ENCODE measurements at regions not wholly inside any gene's neighbourhood (a gene's known extent, or its start where the extent isn't known, plus 50 kb on each side); places are given as distances from the start of the nearest gene placed in this dataset.
A peak's percentile ranks its signal among the peaks of the same experiment; 100 is the strongest.

- DNase-seq (ENCODE audit: insufficient read length, low spot score, missing footprints) = peak; percentile 46
- Histone ChIP-seq H3K79me2 (ENCODE audit: insufficient read depth, low read length) (no peaks in the 10 kb centered on the region), H3K9me3 (ENCODE audit: low read depth, low read length) (no peaks in the 10 kb centered on the region), H3K36me3 (ENCODE audit: insufficient read depth, low read length) (no peaks in the 10 kb centered on the region), H3K4me1 (ENCODE audit: insufficient read depth, low read length) (peaks cover 16% of the 10 kb centered on the region), H3K27ac (ENCODE audit: low read depth, low read length) (no peak overlapping the region), H4K20me1 (ENCODE audit: insufficient read depth, low read length) (no peaks in the 10 kb centered on the region), H3K4me2 (ENCODE audit: insufficient read depth, low read length) (no peak overlapping the region), H2AFZ (ENCODE audit: low read length) (no peak overlapping the region), H3K4me3 (ENCODE audit: insufficient read depth, low read length) (no peak overlapping the region), H3K27me3 (ENCODE audit: insufficient read depth, low read length) (no peaks in the 10 kb centered on the region)
- TF ChIP-seq CTCF (IDR thresholded peaks at IDR 0.05; ENCODE audit: extremely low read depth, low read depth, low read length) = no peak
Measured at GRCh38 chr5:164175083-164175482, 669.7 kb downstream of the MAT2B start.

DNA sequence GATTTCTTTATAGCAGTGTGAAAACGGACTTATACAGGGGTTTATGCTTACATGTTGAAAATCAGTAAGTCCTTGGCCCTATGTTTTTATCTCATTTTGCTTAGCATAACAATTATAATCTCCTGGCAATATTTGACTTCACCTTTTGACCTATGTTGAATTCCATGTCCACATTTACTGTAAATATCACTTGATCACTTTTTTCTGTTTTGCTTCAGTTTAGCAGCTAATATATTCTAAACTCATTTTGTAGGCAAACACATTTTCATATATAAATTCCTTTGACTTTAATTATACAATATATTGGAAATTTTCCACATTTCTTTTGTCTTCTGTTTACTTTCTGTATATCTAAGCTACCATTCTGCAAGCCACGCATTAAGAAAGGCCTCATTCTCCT, 674.0 kb downstream of the MAT2B start:
- no peaks in the 10 kb centered on the region for H3K79me2 ChIP-seq (ENCODE audit: insufficient read depth, low read length)
- no peaks in the 10 kb centered on the region for H3K9me3 ChIP-seq (ENCODE audit: low read depth, low read length)
- no peak for TF ChIP-seq CTCF (IDR thresholded peaks at IDR 0.05; ENCODE audit: extremely low read depth, low read depth, low read length)

GRCh38 chr5:164181604-164182003, 676.2 kb downstream of the MAT2B start:
- H3K4me1 ChIP-seq (ENCODE audit: insufficient read depth, low read length) = peaks cover 10% of the 10 kb centered on the region
- no peak overlapping the region for H3K4me2 ChIP-seq (ENCODE audit: insufficient read depth, low read length)
- TF ChIP-seq CTCF (IDR thresholded peaks at IDR 0.05; ENCODE audit: extremely low read depth, low read depth, low read length) = no peak
- H3K4me3 ChIP-seq (ENCODE audit: insufficient read depth, low read length) = no peak overlapping the region
- H3K36me3 ChIP-seq (ENCODE audit: insufficient read depth, low read length) = no peaks in the 10 kb centered on the region
- no peak for DNase-seq (ENCODE audit: insufficient read length, low spot score, missing footprints)
- no peaks in the 10 kb centered on the region for H3K9me3 ChIP-seq (ENCODE audit: low read depth, low read length)
- H3K27ac ChIP-seq (ENCODE audit: low read depth, low read length) = no peak overlapping the region
- no peaks in the 10 kb centered on the region for H4K20me1 ChIP-seq (ENCODE audit: insufficient read depth, low read length)
- no peaks in the 10 kb centered on the region for H3K79me2 ChIP-seq (ENCODE audit: insufficient read depth, low read length)
- no peaks in the 10 kb centered on the region for H3K27me3 ChIP-seq (ENCODE audit: insufficient read depth, low read length)
- H2AFZ ChIP-seq (ENCODE audit: low read length) = no peak overlapping the region

More for the DNA sequence above, 674.0 kb downstream of the MAT2B start:
- no peak overlapping the region for H3K4me3 ChIP-seq (ENCODE audit: insufficient read depth, low read length)
- H2AFZ ChIP-seq (ENCODE audit: low read length) = no peak overlapping the region
- H3K36me3 ChIP-seq (ENCODE audit: insufficient read depth, low read length) = no peaks in the 10 kb centered on the region
- DNase-seq (ENCODE audit: insufficient read length, low spot score, missing footprints) = no peak
- no peak overlapping the region for H3K4me2 ChIP-seq (ENCODE audit: insufficient read depth, low read length)
- no peak overlapping the region for H3K27ac ChIP-seq (ENCODE audit: low read depth, low read length)
- H3K27me3 ChIP-seq (ENCODE audit: insufficient read depth, low read length) = no peaks in the 10 kb centered on the region
- H4K20me1 ChIP-seq (ENCODE audit: insufficient read depth, low read length) = no peaks in the 10 kb centered on the region
- H3K4me1 ChIP-seq (ENCODE audit: insufficient read depth, low read length) = peaks cover 22% of the 10 kb centered on the region

- Histone ChIP-seq H3K27me3 (ENCODE audit: insufficient read depth, low read length) (no peaks in the 10 kb centered on the region), H3K4me2 (ENCODE audit: insufficient read depth, low read length) (no peak overlapping the region), H3K27ac (ENCODE audit: low read depth, low read length) (no peak overlapping the region), H3K4me1 (ENCODE audit: insufficient read depth, low read length) (peaks cover 10% of the 10 kb centered on the region), H3K36me3 (ENCODE audit: insufficient read depth, low read length) (no peaks in the 10 kb centered on the region), H3K4me3 (ENCODE audit: insufficient read depth, low read length) (no peak overlapping the region), H3K9me3 (ENCODE audit: low read depth, low read length) (no peaks in the 10 kb centered on the region), H2AFZ (ENCODE audit: low read length) (no peak overlapping the region), H3K79me2 (ENCODE audit: insufficient read depth, low read length) (no peaks in the 10 kb centered on the region), H4K20me1 (ENCODE audit: insufficient read depth, low read length) (no peaks in the 10 kb centered on the region)
- DNase-seq (ENCODE audit: insufficient read length, low spot score, missing footprints) = no peak
- TF ChIP-seq CTCF (IDR thresholded peaks at IDR 0.05; ENCODE audit: extremely low read depth, low read depth, low read length) = no peak
Measured at GRCh38 chr5:164184158-164184557, 678.7 kb downstream of the MAT2B start.
